HG03558 (cell line): ENCODE measurements at regions not wholly inside any gene's neighbourhood (a gene's known extent, or its start where the extent isn't known, plus 50 kb on each side); places are given as distances from the start of the nearest gene placed in this dataset.
"Not testable (repeated sequence)": the region's sequence is repeated elsewhere in the genome, so short reads cannot be mapped to it uniquely, and the experiment has no call there.

Experiments used
- ATAC-seq: cut with Tn5 transposase; IDR thresholded peaks from one replicate; pipeline ENCODE4 v1.9.1; 2021; ENCODE audit warnings: moderate number of reproducible peaks; ENCODE audit not compliant: unreplicated experiment; ENCODE audit errors: extremely low read depth

GRCh38 chr4:138488533-138488932 lies 246.4 kb upstream of the SLC7A11 start:
- ATAC-seq: no peak

DNA sequence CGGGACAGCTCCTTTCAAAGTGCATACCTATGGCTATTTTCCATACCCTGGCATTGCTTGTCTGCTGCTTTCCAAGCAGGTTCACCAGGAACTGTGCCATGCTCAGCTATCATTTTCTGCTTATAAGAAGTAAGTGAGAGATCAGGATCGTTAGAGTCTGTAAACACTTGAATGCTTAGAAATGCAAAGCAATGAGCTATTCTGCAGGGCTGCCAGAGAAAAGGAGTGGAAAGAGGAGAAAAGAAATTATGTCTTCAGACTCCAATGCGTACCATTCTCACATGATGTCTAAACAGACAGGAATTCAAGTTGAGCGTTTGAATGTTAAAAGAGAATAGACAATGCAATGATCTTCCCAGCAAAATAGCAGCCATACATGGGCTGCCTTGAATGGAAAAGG lies 245.5 kb upstream of the SLC7A11 start:
- no peak for ATAC-seq

DNA sequence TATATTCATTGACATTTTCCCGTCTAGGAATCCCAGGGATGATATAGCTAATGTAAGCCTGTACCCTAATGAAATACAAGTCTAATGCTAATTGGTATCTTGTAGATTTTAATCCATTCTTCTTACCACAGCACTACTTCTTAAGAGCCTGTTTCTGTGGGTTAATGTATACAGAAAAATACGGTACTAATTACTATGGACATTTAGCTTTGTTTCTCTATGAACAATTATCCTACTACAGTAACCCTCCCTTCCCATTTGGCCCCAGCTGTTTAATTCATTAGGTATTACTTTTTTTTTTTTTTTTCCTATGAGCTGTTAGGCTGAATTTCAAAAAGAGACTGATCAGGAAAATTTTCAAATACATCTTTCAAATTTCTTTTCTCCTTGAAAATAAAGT lies 245.1 kb upstream of the SLC7A11 start:
- no peak for ATAC-seq

DNA sequence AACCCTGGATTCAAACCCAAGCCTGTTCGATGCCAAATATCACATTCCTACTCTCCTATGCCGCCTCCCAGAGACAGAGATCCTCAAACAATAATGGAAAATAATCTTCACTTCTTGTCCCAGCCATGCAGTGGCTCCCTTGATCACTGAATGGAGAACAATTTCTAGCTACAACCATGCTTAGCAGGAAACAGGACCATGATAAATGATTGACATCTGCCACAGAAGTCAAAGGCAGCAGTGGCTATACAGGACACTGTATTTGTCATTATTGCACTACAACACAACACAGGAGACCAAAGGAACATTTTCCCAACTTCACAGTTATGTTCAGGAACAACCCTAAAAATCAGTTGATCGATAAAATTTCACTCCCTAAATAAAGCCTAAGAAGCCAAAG lies 243.3 kb upstream of the SLC7A11 start:
- ATAC-seq: no peak

GRCh38 chr4:138475116-138475515 lies 233.0 kb upstream of the SLC7A11 start:
- ATAC-seq: no peak

- ATAC-seq: no peak
Measured at GRCh38 chr4:138473339-138473738, 231.2 kb upstream of the SLC7A11 start.

DNA sequence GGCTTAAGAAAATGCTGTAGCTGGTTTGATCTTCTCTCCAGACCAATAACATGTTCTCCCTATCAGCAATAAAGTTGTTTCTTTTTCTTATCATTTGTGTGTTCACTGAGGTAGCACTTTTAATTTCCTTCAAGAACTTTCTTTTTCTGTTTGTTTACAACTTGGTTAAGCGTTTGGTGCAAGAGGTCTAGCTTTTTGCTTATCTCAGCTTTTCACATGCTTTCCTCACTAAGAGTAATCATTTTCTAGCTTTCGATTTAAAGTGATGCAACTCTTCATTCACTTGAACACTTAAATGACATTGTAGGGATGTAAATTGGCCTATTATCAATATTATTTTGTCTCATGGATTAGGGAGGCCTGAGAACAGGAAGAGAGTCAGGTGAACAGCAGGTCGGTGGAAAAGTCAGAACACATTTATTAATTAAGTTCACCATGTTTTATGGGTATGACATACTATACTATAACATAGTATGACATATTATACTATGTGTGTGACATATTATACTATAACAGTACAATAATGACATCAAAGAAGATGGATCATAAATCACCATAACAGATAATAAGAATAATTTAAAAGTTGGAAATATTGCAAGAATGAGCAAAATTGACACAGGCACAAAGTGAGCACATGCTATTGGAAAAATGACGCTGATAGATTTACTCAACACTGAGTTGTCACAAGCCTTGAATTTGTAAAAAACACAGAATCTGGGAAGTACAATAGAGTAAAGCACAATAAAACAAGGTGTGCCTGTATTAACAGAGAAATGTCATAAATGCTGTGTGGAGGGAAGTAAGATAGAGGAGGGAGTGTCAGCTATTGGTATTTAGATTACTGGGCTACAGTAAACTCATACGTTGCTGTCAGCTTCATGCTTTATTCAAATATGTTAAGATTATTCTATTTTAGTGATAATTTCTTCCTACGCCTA lies 218.6 kb upstream of the SLC7A11 start:
- no peak for ATAC-seq

DNA sequence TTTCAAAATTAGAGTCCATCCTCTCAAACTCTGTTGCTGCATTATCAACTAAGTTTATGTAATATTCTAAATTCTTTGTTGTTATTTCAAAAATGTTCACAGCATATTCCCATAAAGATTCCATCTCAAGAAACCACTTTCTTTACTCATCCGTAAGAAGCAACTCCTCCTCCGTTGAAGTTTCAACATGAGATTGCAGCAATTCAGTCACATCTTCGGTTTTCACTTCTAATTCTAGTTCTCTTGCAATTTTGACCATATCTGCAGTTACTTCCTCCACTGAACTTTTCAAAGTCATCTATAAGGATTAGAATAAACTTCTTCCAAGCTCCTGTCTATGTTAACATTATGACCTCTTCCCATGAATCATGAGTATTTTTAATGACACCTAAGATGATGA lies 216.6 kb upstream of the SLC7A11 start:
- no peak for ATAC-seq

DNA sequence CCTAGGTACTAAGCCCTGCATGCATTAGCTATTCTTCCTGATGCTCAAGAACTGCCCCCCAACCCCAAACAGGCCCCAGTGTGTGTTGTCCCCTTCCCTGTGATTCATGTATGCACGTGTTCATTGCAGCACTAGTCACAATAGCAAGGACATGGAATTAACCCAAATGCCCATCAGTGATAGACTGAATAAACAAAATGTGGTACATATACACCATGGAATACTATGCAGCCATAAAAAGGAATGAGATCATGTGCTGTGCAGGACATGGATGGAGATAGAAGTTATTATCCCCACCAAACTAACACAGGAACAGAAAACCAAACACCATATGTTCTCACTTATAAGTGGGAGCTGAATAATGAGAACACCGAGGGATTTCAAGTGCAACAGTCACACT lies 214.2 kb upstream of the SLC7A11 start:
- not testable (repeated sequence) for ATAC-seq

GRCh38 chr4:138455097-138455496 lies 212.9 kb upstream of the SLC7A11 start:
- no peak for ATAC-seq

DNA sequence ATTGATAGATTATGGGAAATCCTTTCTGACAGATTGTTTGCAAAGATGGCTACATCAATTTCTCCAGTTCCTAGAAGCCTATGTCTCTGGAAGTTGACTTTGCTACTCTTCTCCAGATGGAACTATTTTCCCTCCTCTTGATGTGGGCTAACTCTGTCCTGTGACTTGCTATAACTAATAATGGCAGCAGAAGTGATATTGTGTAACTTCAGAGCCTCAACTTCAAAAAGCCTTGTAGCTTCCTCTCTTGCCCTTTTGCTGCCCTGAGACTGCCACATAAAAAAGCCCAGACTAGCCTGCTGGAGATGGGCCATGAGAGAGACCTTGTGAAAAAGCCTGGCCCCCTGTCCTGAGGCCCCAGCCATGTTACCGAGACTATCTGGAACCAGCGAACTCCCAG lies 210.7 kb upstream of the SLC7A11 start:
- no peak for ATAC-seq

DNA sequence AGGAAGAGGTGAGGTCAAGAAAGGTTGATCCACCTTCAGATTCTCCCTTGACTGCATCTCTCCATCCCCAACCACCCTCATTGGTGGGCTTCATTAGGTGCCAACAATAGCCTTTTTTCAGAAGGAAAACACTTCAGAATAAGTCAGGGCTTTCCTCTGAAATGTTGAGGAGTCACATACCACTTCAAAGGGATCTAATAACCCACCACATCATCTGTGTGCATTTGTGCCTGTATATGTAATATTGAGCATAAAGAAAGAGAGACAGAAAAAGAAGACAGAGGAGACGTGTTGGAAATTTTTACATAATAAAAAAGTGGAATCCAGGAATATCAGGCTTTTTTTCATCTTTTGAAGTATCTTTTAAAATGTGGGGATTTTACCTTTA lies 209.1 kb upstream of the SLC7A11 start:
- ATAC-seq: no peak

DNA sequence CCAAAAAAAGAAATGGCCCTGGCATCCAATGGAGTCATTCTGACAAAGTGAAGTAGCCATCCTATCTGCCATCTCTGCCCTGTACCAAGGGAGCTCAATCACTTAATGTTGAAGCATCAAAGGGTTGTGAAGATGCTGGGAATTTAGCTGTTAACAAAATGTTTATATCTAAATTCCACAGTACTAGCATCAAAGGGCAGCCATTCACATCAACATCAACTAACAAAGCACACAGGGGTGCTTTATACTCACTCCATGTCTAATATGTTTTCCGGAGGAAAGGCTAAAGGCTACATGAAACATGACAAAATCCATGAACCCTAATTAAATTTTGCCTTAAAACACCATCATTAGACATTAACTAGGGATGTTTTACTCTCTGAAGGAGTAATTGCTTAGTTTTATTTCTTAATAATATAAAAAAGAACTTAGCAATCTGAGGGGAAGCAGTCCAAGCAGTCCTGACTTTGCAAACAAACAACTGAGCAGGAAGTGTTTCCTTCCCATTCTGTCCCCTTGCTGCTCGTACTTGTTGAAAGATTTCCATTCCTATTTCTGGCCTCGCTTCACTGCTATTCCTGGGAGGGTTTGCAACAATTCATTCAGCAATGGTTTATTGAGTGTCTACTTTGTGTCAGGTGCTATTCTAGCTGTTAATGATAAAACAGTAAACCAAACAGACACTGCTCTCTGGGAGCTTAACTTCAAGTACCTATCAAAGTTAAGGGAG lies 208.6 kb upstream of the SLC7A11 start:
- no peak for ATAC-seq

GRCh38 chr4:138449938-138450337 lies 207.8 kb upstream of the SLC7A11 start:
- ATAC-seq: no peak

DNA sequence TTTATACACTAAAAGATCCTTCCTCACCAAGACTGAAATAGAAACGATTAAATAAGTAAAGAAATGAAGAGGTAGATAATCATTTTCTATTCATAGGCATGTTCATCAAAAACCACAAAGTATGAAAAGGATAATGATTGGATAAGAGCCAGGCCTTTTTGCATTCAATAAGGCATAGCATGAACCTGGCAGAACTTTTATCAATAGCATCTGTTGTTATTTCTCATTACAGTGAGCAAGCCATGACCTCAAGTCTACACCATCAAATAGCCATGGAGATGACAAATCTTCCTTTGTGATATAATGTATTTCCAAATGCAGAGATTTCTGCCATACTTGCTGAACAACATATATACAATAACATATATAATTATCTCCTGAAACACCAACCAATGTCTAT lies 206.0 kb upstream of the SLC7A11 start:
- ATAC-seq: no peak

GRCh38 chr4:138446456-138446855 lies 204.3 kb upstream of the SLC7A11 start:
- ATAC-seq: no peak

GRCh38 chr4:138445098-138445497 lies 202.9 kb upstream of the SLC7A11 start:
- no peak for ATAC-seq

DNA sequence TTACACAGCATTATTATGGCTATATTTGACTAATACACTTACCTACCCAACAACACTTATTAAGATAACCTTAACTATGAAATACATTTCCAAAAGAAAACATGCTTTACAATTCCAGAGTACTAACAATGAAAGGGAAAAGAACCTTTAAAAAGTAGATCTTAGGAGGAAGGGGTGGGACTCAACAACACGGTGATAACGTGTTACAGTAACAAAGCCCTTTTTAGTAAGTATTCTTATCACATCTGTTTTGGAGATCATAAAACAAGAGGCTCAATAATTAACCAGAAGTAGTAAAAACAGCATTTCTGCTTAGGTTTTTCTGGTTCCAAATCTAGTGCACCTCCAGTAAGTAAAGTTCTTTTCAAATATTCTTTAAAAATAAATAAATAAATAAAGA lies 202.1 kb upstream of the SLC7A11 start:
- no peak for ATAC-seq

GRCh38 chr4:138439143-138439581 lies 197.0 kb upstream of the SLC7A11 start:
- ATAC-seq: no peak

DNA sequence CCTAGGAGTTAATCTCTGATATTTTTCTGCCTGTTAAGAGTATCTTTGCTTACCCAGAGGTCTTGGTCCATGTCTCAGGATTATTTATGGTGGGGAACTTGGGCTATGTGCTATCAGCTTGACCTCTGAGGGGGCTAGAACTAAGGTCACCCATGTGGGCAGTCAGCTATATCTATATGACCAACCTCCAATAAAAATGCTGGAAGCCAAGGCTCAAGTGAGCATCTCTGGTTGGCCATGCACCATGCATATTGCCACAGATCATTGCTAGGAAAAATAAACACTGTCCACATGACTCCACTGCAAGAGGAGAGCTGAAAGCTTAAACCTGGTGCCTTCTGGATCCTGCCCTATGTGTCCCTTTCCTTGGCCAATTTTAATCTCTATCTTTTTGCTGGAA lies 196.5 kb upstream of the SLC7A11 start:
- no peak for ATAC-seq

- no peak for ATAC-seq
Measured at GRCh38 chr4:138437263-138437851, 195.2 kb upstream of the SLC7A11 start.
